ENCODE measurements at regions not wholly inside any gene's neighbourhood (a gene's known extent, or its start where the extent isn't known, plus 50 kb on each side); places are given as distances from the start of the nearest gene placed in this dataset.

DNA sequence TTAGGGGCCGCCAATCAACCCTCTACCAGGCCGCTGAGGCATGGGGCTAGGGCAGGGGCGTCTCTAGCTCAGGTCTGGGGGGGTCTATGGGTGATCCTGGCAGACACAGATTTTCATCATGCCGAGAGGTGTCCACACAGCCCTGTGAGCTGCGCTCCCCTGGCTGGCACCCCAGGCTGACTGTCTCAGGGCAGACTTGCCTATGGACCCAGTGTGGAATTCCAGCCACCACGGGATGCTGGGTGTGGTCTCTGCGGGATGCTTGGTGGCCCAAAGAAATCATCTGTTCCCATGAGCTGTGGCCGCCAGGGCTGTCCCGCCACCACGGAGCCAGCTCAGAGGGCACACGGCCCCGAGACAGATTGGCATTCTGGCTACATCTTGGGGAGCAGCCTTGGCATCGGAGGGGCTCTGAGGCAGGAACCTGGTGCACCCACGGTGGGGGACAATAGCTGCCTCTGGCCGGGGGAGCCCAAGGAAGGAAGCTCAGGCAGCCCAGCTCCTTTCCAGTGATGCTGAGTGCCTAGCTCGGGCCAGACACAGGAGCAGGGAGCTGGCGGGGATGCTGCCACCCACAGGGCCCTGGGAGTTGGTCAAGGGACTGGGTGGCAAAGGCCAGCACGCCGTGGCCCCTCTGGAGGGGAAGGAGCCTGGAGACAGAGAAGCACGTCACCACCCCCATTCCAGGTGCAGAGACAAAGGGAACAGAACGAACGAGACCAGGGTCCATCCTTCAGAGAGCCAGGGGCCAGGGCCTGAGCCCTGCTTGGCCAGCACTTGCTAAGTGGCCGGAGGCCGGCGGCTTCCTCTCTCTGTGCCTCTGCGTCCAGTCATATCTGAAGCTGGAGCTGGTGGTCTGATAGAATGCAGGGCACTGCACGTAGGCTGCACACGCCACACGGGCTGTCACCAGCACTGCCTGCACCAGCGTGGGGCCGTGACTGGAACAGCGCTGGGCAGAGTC, 64.4 kb upstream of the FGF3 start:
- TF ChIP-seq, protein P1, sequence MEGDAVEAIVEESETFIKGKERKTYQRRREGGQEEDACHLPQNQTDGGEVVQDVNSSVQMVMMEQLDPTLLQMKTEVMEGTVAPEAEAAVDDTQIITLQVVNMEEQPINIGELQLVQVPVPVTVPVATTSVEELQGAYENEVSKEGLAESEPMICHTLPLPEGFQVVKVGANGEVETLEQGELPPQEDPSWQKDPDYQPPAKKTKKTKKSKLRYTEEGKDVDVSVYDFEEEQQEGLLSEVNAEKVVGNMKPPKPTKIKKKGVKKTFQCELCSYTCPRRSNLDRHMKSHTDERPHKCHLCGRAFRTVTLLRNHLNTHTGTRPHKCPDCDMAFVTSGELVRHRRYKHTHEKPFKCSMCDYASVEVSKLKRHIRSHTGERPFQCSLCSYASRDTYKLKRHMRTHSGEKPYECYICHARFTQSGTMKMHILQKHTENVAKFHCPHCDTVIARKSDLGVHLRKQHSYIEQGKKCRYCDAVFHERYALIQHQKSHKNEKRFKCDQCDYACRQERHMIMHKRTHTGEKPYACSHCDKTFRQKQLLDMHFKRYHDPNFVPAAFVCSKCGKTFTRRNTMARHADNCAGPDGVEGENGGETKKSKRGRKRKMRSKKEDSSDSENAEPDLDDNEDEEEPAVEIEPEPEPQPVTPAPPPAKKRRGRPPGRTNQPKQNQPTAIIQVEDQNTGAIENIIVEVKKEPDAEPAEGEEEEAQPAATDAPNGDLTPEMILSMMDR (IDR thresholded peaks at IDR 0.05), result no peak
- TF ChIP-seq POLR2A (IDR thresholded peaks at IDR 0.05), result no peak
